ENCODE measurements at regions not wholly inside any gene's neighbourhood (a gene's known extent, or its start where the extent isn't known, plus 50 kb on each side); places are given as distances from the start of the nearest gene placed in this dataset.

- TF ChIP-seq CTCF (conservative IDR thresholded peaks at IDR 0.05) = no peak
- no peak for TF ChIP-seq ZFX (IDR thresholded peaks at IDR 0.05)
These were observed 100.1 kb upstream of the CDIN1 start for GRCh38 chr15:36479200-36479896.

Data from C4-2B (cell line).